Omental fat pad (tissue), 3 donors: ENCODE measurements at regions not wholly inside any gene's neighbourhood (a gene's known extent, or its start where the extent isn't known, plus 50 kb on each side); places are given as distances from the start of the nearest gene placed in this dataset.

Source experiments
- ATAC-seq: fragments of 150-250 bp; one replicate; pipeline ENCODE4 v1.9.1; 2016; ENCODE audit warnings: mild to moderate bottlenecking, moderate library complexity; ENCODE audit not compliant: low FRiP score
- DNase-seq: peaks from one replicate; pipeline ENCODE4 v3.0.0-alpha.2; 2019; ENCODE audit warnings: low spot score
- TF ChIP-seq, protein P1 (sequence below), 3 donors: fragments of 450-650 bp; IDR thresholded peaks; one replicate each; pipeline ENCODE4 v1.5.1; 2016 to 2017; ENCODE audit warnings: antibody characterized with exemption in 3 of 3, mild to moderate bottlenecking in 3 of 3, moderate library complexity in 2 of 3

- DNase-seq: no peak
- ATAC-seq: no peak
- TF ChIP-seq, protein P1, sequence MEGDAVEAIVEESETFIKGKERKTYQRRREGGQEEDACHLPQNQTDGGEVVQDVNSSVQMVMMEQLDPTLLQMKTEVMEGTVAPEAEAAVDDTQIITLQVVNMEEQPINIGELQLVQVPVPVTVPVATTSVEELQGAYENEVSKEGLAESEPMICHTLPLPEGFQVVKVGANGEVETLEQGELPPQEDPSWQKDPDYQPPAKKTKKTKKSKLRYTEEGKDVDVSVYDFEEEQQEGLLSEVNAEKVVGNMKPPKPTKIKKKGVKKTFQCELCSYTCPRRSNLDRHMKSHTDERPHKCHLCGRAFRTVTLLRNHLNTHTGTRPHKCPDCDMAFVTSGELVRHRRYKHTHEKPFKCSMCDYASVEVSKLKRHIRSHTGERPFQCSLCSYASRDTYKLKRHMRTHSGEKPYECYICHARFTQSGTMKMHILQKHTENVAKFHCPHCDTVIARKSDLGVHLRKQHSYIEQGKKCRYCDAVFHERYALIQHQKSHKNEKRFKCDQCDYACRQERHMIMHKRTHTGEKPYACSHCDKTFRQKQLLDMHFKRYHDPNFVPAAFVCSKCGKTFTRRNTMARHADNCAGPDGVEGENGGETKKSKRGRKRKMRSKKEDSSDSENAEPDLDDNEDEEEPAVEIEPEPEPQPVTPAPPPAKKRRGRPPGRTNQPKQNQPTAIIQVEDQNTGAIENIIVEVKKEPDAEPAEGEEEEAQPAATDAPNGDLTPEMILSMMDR (IDR thresholded peaks at IDR 0.05): no peak
Observed at GRCh38 chr11:116077092-116077491, 572.9 kb upstream of the CADM1 start.

- TF ChIP-seq, protein P1 (IDR thresholded peaks at IDR 0.05): no peak
- ATAC-seq: no peak
- no peak for DNase-seq
Observed at GRCh38 chr11:116073854-116074837, 569.9 kb upstream of the CADM1 start.

DNA sequence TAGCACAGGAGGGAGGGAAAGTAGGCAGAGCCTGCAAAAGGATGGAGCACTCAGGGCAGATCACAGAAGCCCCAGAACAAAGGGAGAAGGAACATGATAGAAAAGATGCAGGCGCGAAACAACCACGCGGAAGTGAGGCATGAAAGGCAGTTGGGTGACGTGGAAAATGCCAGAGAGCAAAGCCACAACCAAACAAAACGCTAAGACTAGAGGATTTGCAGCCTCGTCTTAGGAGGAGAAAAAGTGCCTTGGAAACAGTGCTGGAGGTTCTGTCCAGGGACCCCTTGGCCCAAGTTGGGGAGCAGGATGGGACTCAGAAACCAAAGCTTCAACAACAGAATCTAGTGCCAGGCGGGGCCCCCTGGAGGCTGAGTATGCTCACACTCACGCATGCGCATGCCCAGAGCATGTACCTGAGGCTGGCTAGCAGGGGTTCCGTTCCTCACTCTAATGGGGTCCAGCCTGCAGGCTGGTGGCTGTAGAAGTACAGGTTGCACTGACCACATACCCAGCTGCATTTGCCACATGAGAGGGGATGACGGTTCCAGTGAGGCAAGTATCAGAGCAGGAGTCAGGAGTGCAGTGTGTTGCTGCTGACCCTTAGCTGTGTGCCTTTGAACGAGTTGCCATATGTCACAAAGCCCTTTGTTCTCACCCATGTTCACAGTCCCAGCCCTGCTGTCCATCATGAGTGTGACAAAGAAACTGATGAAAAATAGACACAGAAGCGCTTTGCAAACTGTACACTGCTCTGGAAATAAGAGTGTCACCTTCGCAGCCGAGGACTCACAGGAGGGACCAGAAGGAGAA, 568.6 kb upstream of the CADM1 start:
- ATAC-seq: no peak
- TF ChIP-seq, protein P1 (IDR thresholded peaks at IDR 0.05): no peak

GRCh38 chr11:116072133-116072532, 567.9 kb upstream of the CADM1 start:
- TF ChIP-seq, protein P1 (IDR thresholded peaks at IDR 0.05): no peak
- no peak for ATAC-seq
- no peak for DNase-seq

More for the DNA sequence above, 568.6 kb upstream of the CADM1 start:
- DNase-seq: no peak

- TF ChIP-seq, protein P1 (IDR thresholded peaks at IDR 0.05): no peak
- ATAC-seq (no peak), DNase-seq (no peak)
Observed at GRCh38 chr11:116071241-116071640, 567.0 kb upstream of the CADM1 start.

- no peak for ATAC-seq
- TF ChIP-seq, protein P1 (IDR thresholded peaks at IDR 0.05): no peak
- no peak for DNase-seq
Observed at GRCh38 chr11:116070520-116070919, 566.3 kb upstream of the CADM1 start.
